ENCODE measurements at regions not wholly inside any gene's neighbourhood (a gene's known extent, or its start where the extent isn't known, plus 50 kb on each side); places are given as distances from the start of the nearest gene placed in this dataset.

- DNase-seq (ENCODE audit: low read depth) = no peak
- TF ChIP-seq MAX (IDR thresholded peaks at IDR 0.05; ENCODE audit: low read depth, low read length) (no peak), POLR2A (IDR thresholded peaks at IDR 0.05; ENCODE audit: extremely low read depth, insufficient read length) (no peak), CTCF (IDR thresholded peaks at IDR 0.05; ENCODE audit: low read depth, low read length) (no peak), MYC (IDR thresholded peaks at IDR 0.05; ENCODE audit: low read depth, low read length) (no peak)
- H3K4me3 ChIP-seq (ENCODE audit: low read depth, low read length) = no peak overlapping the region
Measured at GRCh38 chr13:80563439-80563838, 222.5 kb upstream of the SPRY2 start.

GRCh38 chr13:80562433-80563156 lies 221.7 kb upstream of the SPRY2 start:
- TF ChIP-seq CTCF (IDR thresholded peaks at IDR 0.05; ENCODE audit: low read depth, low read length) = no peak
- TF ChIP-seq POLR2A (IDR thresholded peaks at IDR 0.05; ENCODE audit: extremely low read depth, insufficient read length) = no peak
- no peak for TF ChIP-seq MAX (IDR thresholded peaks at IDR 0.05; ENCODE audit: low read depth, low read length)
- no peak for TF ChIP-seq MYC (IDR thresholded peaks at IDR 0.05; ENCODE audit: low read depth, low read length)
- H3K4me3 ChIP-seq (ENCODE audit: low read depth, low read length) = no peak overlapping the region
- no peak for DNase-seq (ENCODE audit: low read depth)

GRCh38 chr13:80560609-80561008 lies 219.7 kb upstream of the SPRY2 start:
- no peak overlapping the region for H3K4me3 ChIP-seq (ENCODE audit: low read depth, low read length)
- no peak for DNase-seq (ENCODE audit: low read depth)
- no peak for TF ChIP-seq MYC (IDR thresholded peaks at IDR 0.05; ENCODE audit: low read depth, low read length)

GRCh38 chr13:80559944-80560343 lies 219.0 kb upstream of the SPRY2 start:
- TF ChIP-seq MYC (IDR thresholded peaks at IDR 0.05; ENCODE audit: low read depth, low read length) (no peak), MAX (IDR thresholded peaks at IDR 0.05; ENCODE audit: low read depth, low read length) (no peak), CTCF (IDR thresholded peaks at IDR 0.05; ENCODE audit: low read depth, low read length) (no peak), POLR2A (IDR thresholded peaks at IDR 0.05; ENCODE audit: extremely low read depth, insufficient read length) (no peak)
- no peak overlapping the region for H3K4me3 ChIP-seq (ENCODE audit: low read depth, low read length)
- DNase-seq (ENCODE audit: low read depth) = no peak

GRCh38 chr13:80558074-80558473 lies 217.1 kb upstream of the SPRY2 start:
- H3K4me3 ChIP-seq (ENCODE audit: low read depth, low read length) = no peak overlapping the region
- TF ChIP-seq MAX (IDR thresholded peaks at IDR 0.05; ENCODE audit: low read depth, low read length) (no peak), CTCF (IDR thresholded peaks at IDR 0.05; ENCODE audit: low read depth, low read length) (no peak), MYC (IDR thresholded peaks at IDR 0.05; ENCODE audit: low read depth, low read length) (no peak), POLR2A (IDR thresholded peaks at IDR 0.05; ENCODE audit: extremely low read depth, insufficient read length) (no peak)
- no peak for DNase-seq (ENCODE audit: low read depth)

- TF ChIP-seq CTCF (IDR thresholded peaks at IDR 0.05; ENCODE audit: low read depth, low read length) (no peak), MYC (IDR thresholded peaks at IDR 0.05; ENCODE audit: low read depth, low read length) (no peak), MAX (IDR thresholded peaks at IDR 0.05; ENCODE audit: low read depth, low read length) (no peak), POLR2A (IDR thresholded peaks at IDR 0.05; ENCODE audit: extremely low read depth, insufficient read length) (no peak)
- no peak overlapping the region for H3K4me3 ChIP-seq (ENCODE audit: low read depth, low read length)
- no peak for DNase-seq (ENCODE audit: low read depth)
Measured at GRCh38 chr13:80555796-80556678, 215.1 kb upstream of the SPRY2 start.
